ENCODE measurements at regions not wholly inside any gene's neighbourhood (a gene's known extent, or its start where the extent isn't known, plus 50 kb on each side); places are given as distances from the start of the nearest gene placed in this dataset.

DNA sequence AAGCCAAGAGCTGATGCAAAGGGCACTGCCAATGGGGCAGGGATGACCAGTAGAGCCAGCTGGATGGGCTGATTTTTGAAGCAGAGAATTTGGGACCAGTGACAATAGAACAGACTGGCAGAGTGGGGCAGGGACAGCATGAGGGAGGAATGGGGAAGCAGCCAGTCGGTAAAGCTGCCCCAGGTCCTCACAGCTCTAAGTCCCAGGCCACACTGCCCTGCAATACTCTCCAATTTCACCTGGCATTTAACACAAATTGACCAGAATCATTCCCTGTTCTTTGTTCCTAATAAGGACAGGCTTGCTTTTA is 186.9 kb downstream of the CTTN start:
- WGBS, 2 donors: 79 to 89% methylated on average over 1 of the region's 1 CpG
- ATAC-seq (ENCODE audit: insufficient read depth, low FRiP score): no peak
- H3K36me3 ChIP-seq (ENCODE audit: control insufficient read depth in 4 of 4, insufficient read depth in 4 of 4, low read length in 4 of 4): no peaks in the 10 kb centered on the region
- TF ChIP-seq, protein P1, sequence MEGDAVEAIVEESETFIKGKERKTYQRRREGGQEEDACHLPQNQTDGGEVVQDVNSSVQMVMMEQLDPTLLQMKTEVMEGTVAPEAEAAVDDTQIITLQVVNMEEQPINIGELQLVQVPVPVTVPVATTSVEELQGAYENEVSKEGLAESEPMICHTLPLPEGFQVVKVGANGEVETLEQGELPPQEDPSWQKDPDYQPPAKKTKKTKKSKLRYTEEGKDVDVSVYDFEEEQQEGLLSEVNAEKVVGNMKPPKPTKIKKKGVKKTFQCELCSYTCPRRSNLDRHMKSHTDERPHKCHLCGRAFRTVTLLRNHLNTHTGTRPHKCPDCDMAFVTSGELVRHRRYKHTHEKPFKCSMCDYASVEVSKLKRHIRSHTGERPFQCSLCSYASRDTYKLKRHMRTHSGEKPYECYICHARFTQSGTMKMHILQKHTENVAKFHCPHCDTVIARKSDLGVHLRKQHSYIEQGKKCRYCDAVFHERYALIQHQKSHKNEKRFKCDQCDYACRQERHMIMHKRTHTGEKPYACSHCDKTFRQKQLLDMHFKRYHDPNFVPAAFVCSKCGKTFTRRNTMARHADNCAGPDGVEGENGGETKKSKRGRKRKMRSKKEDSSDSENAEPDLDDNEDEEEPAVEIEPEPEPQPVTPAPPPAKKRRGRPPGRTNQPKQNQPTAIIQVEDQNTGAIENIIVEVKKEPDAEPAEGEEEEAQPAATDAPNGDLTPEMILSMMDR (IDR thresholded peaks at IDR 0.05; ENCODE audit: control extremely low read depth, extremely low read depth): no peak
- H3K9me3 ChIP-seq (ENCODE audit: control insufficient read depth in 4 of 4, insufficient read depth in 3 of 4, low read length in 3 of 4): no peaks in the 10 kb centered on the region
- no peak overlapping the region for H3K9ac ChIP-seq (ENCODE audit: insufficient read depth in 1 of 2, low read length in 2 of 2)
- H3K4me1 ChIP-seq (ENCODE audit: control insufficient read depth in 5 of 5, insufficient read depth in 5 of 5, low read length in 5 of 5): no peaks in the 10 kb centered on the region
- H3K27me3 ChIP-seq (ENCODE audit: control insufficient read depth in 3 of 3, insufficient read depth in 3 of 3, low read length in 2 of 3): no peaks in the 10 kb centered on the region
- no peak overlapping the region for H3K27ac ChIP-seq (ENCODE audit: low read depth in 1 of 2, low read length in 1 of 2)
- no peak for DNase-seq
- H3K4me3 ChIP-seq: no peak overlapping the region

DNA sequence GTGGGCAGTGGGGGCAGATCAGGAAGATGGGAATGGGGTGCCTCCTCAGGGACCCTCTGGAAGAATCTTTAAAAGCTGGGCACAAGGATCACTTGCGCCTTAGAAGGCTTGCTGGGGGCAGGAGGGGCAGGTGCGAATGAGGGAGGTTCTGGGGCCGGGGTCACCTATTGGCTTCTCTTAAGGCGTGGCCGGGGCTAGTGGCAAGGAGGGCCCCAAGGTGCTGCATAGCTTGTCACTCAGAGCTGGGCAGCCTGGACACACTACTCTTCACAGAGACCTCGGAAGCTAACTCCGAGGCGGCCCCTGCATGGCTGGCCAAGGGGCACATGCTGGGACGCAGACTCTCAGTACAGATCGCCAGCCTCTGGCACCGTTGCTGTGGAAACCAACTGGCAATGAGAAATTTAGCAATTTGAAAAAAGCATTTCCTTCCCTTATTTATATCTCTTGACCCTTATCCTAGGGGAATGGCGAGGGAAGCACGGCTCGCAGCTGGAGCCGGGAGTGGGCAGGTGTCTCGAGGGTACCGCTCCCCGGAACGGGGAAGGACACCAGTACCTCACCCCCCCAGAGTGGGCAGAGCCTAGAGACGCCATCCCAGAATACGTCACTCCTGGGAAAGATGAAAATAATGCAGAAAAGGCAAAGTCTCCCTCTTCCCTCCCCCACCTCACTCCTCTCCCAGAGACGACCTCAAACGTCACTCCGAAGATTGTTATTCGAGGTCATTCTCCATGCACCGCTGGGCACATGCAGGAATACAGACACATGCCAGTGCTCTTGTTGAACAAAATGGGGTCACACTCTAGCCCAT is 188.1 kb downstream of the CTTN start:
- TF ChIP-seq, protein P1 (IDR thresholded peaks at IDR 0.05; ENCODE audit: control extremely low read depth, extremely low read depth): no peak
- Histone ChIP-seq H3K4me3 (no peak overlapping the region), H3K27me3 (ENCODE audit: control insufficient read depth in 3 of 3, insufficient read depth in 3 of 3, low read length in 2 of 3) (no peaks in the 10 kb centered on the region), H3K9me3 (ENCODE audit: control insufficient read depth in 4 of 4, insufficient read depth in 3 of 4, low read length in 3 of 4) (no peaks in the 10 kb centered on the region), H3K36me3 (ENCODE audit: control insufficient read depth in 4 of 4, insufficient read depth in 4 of 4, low read length in 4 of 4) (no peaks in the 10 kb centered on the region), H3K27ac (ENCODE audit: low read depth in 1 of 2, low read length in 1 of 2) (no peak overlapping the region), H3K4me1 (ENCODE audit: control insufficient read depth in 5 of 5, insufficient read depth in 5 of 5, low read length in 5 of 5) (no peaks in the 10 kb centered on the region), H3K9ac (ENCODE audit: insufficient read depth in 1 of 2, low read length in 2 of 2) (no peak overlapping the region)
- ATAC-seq (ENCODE audit: insufficient read depth, low FRiP score) (no peak), DNase-seq (no peak)
- WGBS, 2 donors: 78 to 87% methylated on average over 26 of the region's 26 CpGs

DNA sequence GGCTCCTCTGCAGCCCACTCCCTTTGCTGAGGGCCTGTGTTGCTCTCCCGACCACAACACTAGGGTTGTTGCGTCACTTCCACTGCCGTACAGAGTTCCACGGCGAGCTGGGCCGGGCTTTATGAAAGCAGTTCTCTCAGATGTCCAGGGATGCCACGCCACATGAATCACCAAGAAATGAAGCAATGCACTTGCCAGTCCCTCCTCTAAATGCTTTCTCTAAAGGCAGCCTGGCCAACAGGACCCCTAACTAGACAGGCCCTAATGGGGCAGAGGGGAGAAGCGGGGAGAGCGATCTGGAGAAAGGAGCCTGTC is 188.7 kb downstream of the CTTN start:
- H3K27ac ChIP-seq (ENCODE audit: low read depth in 1 of 2, low read length in 1 of 2): no peak overlapping the region
- no peaks in the 10 kb centered on the region for H3K9me3 ChIP-seq (ENCODE audit: control insufficient read depth in 4 of 4, insufficient read depth in 3 of 4, low read length in 3 of 4)
- H3K4me1 ChIP-seq (ENCODE audit: control insufficient read depth in 5 of 5, insufficient read depth in 5 of 5, low read length in 5 of 5): no peaks in the 10 kb centered on the region
- no peak for DNase-seq
- ATAC-seq (ENCODE audit: insufficient read depth, low FRiP score): no peak
- no peak overlapping the region for H3K9ac ChIP-seq (ENCODE audit: insufficient read depth in 1 of 2, low read length in 2 of 2)
- 45 to 72% methylated on average over 9 of the region's 9 CpGs for WGBS, 2 donors
- TF ChIP-seq, protein P1 (IDR thresholded peaks at IDR 0.05; ENCODE audit: control extremely low read depth, extremely low read depth): no peak
- H3K27me3 ChIP-seq (ENCODE audit: control insufficient read depth in 3 of 3, insufficient read depth in 3 of 3, low read length in 2 of 3): no peaks in the 10 kb centered on the region
- no peak overlapping the region for H3K4me3 ChIP-seq
- H3K36me3 ChIP-seq (ENCODE audit: control insufficient read depth in 4 of 4, insufficient read depth in 4 of 4, low read length in 4 of 4): no peaks in the 10 kb centered on the region

Measured in lung (tissue), 11 donors.